HepG2 (cell line): ENCODE measurements at regions not wholly inside any gene's neighbourhood (a gene's known extent, or its start where the extent isn't known, plus 50 kb on each side); places are given as distances from the start of the nearest gene placed in this dataset.

Source experiments
- ATAC-seq: fragments of 200-7000 bp; cut with Tn5 transposase; 3 replicates; pipeline ENCODE4 v1.9.1; 2020; ENCODE audit warnings: mild to moderate bottlenecking, moderate library complexity
- BruUV-seq: library from RNA; stranded (reverse); fragments of 400-500 nt; replicated peaks from 2 replicates; lab custom pipeline; 2021; lab: Mats Ljungman, UMichigan
- CTCF ChIA-PET: fragments of 300-600 bp; formaldehyde crosslinking; extraction: SDS; loops from one replicate; lab custom pipeline; 2021; ENCODE audit warnings: low total read pairs, inconsistent platforms, low intra/inter-chr PET ratio; lab: Yijun Ruan, JAX
- POLR2A ChIA-PET: fragments of 350-600 bp; sonication (Branson Sonifier 250); formaldehyde crosslinking; loops from one replicate; lab custom pipeline; 2020; ENCODE audit warnings: antibody characterized with exemption, inconsistent platforms; lab: Yijun Ruan, JAX
- DNase-seq: peaks from one replicate; pipeline ENCODE4 v3.0.0-alpha.2; 2015; ENCODE audit warnings: low spot score
- FAIRE-seq: peaks from 3 replicates; lab custom pipeline; 2011; peaks lifted over from hg19 to GRCh38; lab: Jason Lieb, UNC
- H2AFZ ChIP-seq: one replicate; pipeline ENCODE4 v1.6.1; 2011; ENCODE audit warnings: low read length, inconsistent platforms
- H3K27ac ChIP-seq: fragments of 300-600 bp; 3 replicates; pipeline ENCODE4 v1.8.0; 2011; ENCODE audit warnings: mixed run types, mild to moderate bottlenecking, mixed read lengths, low read length, inconsistent platforms; ENCODE audit not compliant: insufficient read depth; ENCODE audit errors: extremely low read length
- H3K27me3 ChIP-seq, 2 experiments: fragments of 200-600 bp in 1 of 2; 2 replicates in 1 of 2; 3 replicates in 1 of 2; pipeline versions ENCODE4 v1.6.0 to v1.8.0; 2011; ENCODE audit warnings: low read length in 2 of 2, mild to moderate bottlenecking in 2 of 2, moderate library complexity in 2 of 2, inconsistent platforms in 1 of 2; ENCODE audit not compliant: insufficient read depth in 2 of 2, control insufficient read depth in 1 of 2
- H3K36me3 ChIP-seq, 2 experiments: fragments of 200-600 bp in 1 of 2; replicated peaks in 1 of 2; 2 replicates in 1 of 2; 3 replicates in 1 of 2; pipeline versions ENCODE4 v1.5.1 to v1.8.0; 2011; ENCODE audit warnings: low read length in 2 of 2, inconsistent platforms in 1 of 2; ENCODE audit not compliant: insufficient read depth in 2 of 2, control insufficient read depth in 1 of 2
- H3K4me1 ChIP-seq: 2 replicates; pipeline ENCODE4 v1.5.1; 2012; ENCODE audit warnings: low read length, inconsistent platforms; ENCODE audit not compliant: insufficient read depth
- H3K4me2 ChIP-seq: 2 replicates; pipeline ENCODE4 v1.6.0; 2011; ENCODE audit warnings: low read depth, low read length, inconsistent platforms
- H3K4me3 ChIP-seq, 3 experiments: fragments of 200-600 bp in 1 of 3; sonication (generic), shearing (Covaris generic) in 1 of 3; replicated peaks in 1 of 3; 2 replicates each; pipeline ENCODE4 v1.5.1; 2011 to 2016; ENCODE audit warnings: low read length in 3 of 3, inconsistent platforms in 2 of 3, low read depth in 2 of 3, mild to moderate bottlenecking in 2 of 3, control low read depth in 1 of 3, mixed read lengths in 1 of 3; ENCODE audit not compliant: insufficient read depth in 1 of 3
- H3K79me2 ChIP-seq: one replicate; pipeline ENCODE4 v1.6.1; 2011; ENCODE audit warnings: low read length, inconsistent platforms; ENCODE audit not compliant: insufficient read depth
- H3K9ac ChIP-seq: 2 replicates; pipeline ENCODE4 v1.6.0; 2011; ENCODE audit warnings: mild to moderate bottlenecking, low read depth, low read length, inconsistent platforms; ENCODE audit not compliant: insufficient read depth
- H3K9me3 ChIP-seq: 2 replicates; pipeline ENCODE4 v1.5.1; 2012; ENCODE audit warnings: mild to moderate bottlenecking, low read length
- H4K20me1 ChIP-seq: 2 replicates; pipeline ENCODE4 v1.6.0; 2011; ENCODE audit warnings: inconsistent platforms, mild to moderate bottlenecking, low read length, moderate library complexity; ENCODE audit not compliant: insufficient read depth
- GFI1 ChIP-seq: sonication (generic); formaldehyde crosslinking; IDR thresholded peaks from 2 replicates; pipeline ENCODE4 v1.5.0; 2020; ENCODE audit warnings: missing genetic modification reagents, mild to moderate bottlenecking, borderline replicate concordance
- GLI4 ChIP-seq: sonication (generic); formaldehyde crosslinking; IDR thresholded peaks from 2 replicates; pipeline ENCODE4 v1.5.1; 2020; ENCODE audit warnings: missing genetic modification reagents, mild to moderate bottlenecking, moderate library complexity, borderline replicate concordance
- KDM6A ChIP-seq: IDR thresholded peaks from 2 replicates; pipeline ENCODE4 v1.6.1; 2016; ENCODE audit warnings: low read depth
- KLF15 ChIP-seq: sonication (generic); formaldehyde crosslinking; IDR thresholded peaks from 2 replicates; pipeline ENCODE4 v1.8.1; 2023; ENCODE audit warnings: borderline replicate concordance, mild to moderate bottlenecking, inconsistent platforms, missing genetic modification reagents, mixed read lengths
- SP5 ChIP-seq: IDR thresholded peaks from 2 replicates; pipeline ENCODE4 v1.6.1; 2016; ENCODE audit warnings: low read depth, borderline replicate concordance
- TSC22D2 ChIP-seq: sonication (generic); formaldehyde crosslinking; IDR thresholded peaks from 2 replicates; pipeline ENCODE4 v1.5.1; 2020; ENCODE audit warnings: missing genetic modification reagents, mild to moderate bottlenecking, borderline replicate concordance
- ZNF34 ChIP-seq: sonication (generic); formaldehyde crosslinking; IDR thresholded peaks from 2 replicates; pipeline ENCODE4 v1.4.0; 2020; ENCODE audit warnings: mild to moderate bottlenecking, missing genetic modification reagents, borderline replicate concordance
- ZNF343 ChIP-seq: sonication (generic); formaldehyde crosslinking; IDR thresholded peaks from 2 replicates; pipeline ENCODE4 v1.4.0; 2020; ENCODE audit warnings: mild to moderate bottlenecking, missing genetic modification reagents
- WGBS: methylation state at CpG from one replicate; pipeline ENCODE4 v1.1.6; 2017; ENCODE audit warnings: low lambda C conversion rate; 5-methylcytosine and 5-hydroxymethylcytosine counted together
- in situ Hi-C: cut with HindIII; loops from 2 replicates; pipeline ENCODE4 v1.10.0; 2017; ENCODE audit warnings: low pct_unique_long_range_greater_than_20kb; ENCODE audit not compliant: extremely low pct_ligation_motif_present
- intact Hi-C: fragments of 100-400 bp; cut with micrococcal nuclease; formaldehyde crosslinking; loops from one replicate; pipeline ENCODE4 v1.10.0; 2022; ENCODE audit not compliant: unreplicated experiment
- TF ChIP-seq, protein P1 (sequence below): sonication (generic); IDR thresholded peaks from 2 replicates; pipeline ENCODE4 v1.6.1; 2016; ENCODE audit warnings: low read depth, borderline replicate concordance
- TF ChIP-seq, protein P2 (sequence below): sonication (generic); formaldehyde crosslinking; IDR thresholded peaks from 2 replicates; pipeline ENCODE4 v1.9.0; 2021; ENCODE audit warnings: missing genetic modification reagents, mild to moderate bottlenecking, borderline replicate concordance

DNA sequence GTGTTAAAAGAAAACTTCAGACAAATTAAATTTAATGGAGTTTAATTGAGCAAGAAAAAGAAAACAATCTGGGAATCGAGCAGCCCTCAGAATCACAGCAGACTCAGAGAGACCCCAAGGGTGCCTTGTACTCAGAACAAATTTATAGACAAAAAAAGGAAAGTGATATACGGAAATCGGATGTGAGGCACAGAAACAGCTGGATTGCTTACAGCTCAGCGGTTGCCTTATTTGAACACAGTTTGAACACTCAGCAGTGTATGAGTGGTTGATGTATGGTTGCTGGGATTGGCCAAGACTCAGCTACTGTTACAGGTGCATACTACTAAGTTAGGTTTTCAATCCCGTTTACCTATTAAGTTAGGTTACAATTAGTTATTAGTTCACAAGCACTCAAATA is 103.8 kb upstream of the LYZL1 start:
- CTCF ChIA-PET = no interaction called here
- no peak overlapping the region for H3K4me2 ChIP-seq
- POLR2A ChIA-PET = no interaction called here
- intact Hi-C loops (loop anchor here (5.0 kb wide), 1 partner anchor 677 kb away; no protein-coding TSS in a partner anchor), in situ Hi-C loops (no loop called here)
- ATAC-seq (no peak), DNase-seq (no peak), FAIRE-seq (no peak)
- no peaks in the 10 kb centered on the region for H4K20me1 ChIP-seq
- H2AFZ ChIP-seq = no peak overlapping the region
- H3K27me3 ChIP-seq = peaks cover 0 to 3% of the 10 kb centered on the region in 2 experiments; a peak in 1 of 5 replicates
- no peak for TF ChIP-seq ZNF34 (CRISPR knock-in tag)
- TF ChIP-seq TSC22D2 (CRISPR knock-in tag) = no peak
- TF ChIP-seq, protein P1, sequence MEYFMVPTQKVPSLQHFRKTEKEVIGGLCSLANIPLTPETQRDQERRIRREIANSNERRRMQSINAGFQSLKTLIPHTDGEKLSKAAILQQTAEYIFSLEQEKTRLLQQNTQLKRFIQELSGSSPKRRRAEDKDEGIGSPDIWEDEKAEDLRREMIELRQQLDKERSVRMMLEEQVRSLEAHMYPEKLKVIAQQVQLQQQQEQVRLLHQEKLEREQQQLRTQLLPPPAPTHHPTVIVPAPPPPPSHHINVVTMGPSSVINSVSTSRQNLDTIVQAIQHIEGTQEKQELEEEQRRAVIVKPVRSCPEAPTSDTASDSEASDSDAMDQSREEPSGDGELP = no peak
- TF ChIP-seq KDM6A = no peak
- TF ChIP-seq, protein P2, sequence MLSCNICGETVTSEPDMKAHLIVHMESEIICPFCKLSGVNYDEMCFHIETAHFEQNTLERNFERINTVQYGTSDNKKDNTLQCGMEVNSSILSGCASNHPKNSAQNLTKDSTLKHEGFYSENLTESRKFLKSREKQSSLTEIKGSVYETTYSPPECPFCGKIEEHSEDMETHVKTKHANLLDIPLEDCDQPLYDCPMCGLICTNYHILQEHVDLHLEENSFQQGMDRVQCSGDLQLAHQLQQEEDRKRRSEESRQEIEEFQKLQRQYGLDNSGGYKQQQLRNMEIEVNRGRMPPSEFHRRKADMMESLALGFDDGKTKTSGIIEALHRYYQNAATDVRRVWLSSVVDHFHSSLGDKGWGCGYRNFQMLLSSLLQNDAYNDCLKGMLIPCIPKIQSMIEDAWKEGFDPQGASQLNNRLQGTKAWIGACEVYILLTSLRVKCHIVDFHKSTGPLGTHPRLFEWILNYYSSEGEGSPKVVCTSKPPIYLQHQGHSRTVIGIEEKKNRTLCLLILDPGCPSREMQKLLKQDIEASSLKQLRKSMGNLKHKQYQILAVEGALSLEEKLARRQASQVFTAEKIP (CRISPR knock-in tag) = no peak
- no peak for TF ChIP-seq GLI4
- TF ChIP-seq ZNF343 = no peak
- TF ChIP-seq KLF15 (CRISPR knock-in tag) = no peak
- TF ChIP-seq GFI1 = no peak
- TF ChIP-seq SP5 (CRISPR knock-in tag) = no peak
- H3K9ac ChIP-seq = no peak overlapping the region
- no TSS peak for BruUV-seq
- H3K9me3 ChIP-seq = no peaks in the 10 kb centered on the region
- WGBS = 33% methylated on average over 5 of the region's 5 CpGs
- no peaks in the 10 kb centered on the region for H3K79me2 ChIP-seq
- H3K36me3 ChIP-seq = no peaks in the 10 kb centered on the region
- no peaks in the 10 kb centered on the region for H3K4me1 ChIP-seq
- no peak overlapping the region for H3K27ac ChIP-seq
- no peak overlapping the region for H3K4me3 ChIP-seq
